HG03025 (cell line): ENCODE measurements at regions not wholly inside any gene's neighbourhood (a gene's known extent, or its start where the extent isn't known, plus 50 kb on each side); places are given as distances from the start of the nearest gene placed in this dataset.
"Not testable (repeated sequence)": the region's sequence is repeated elsewhere in the genome, so short reads cannot be mapped to it uniquely, and the experiment has no call there.

Experiments
- ATAC-seq: cut with Tn5 transposase; IDR thresholded peaks from one replicate; pipeline ENCODE4 v1.9.1; 2021; ENCODE audit warnings: mild to moderate bottlenecking, moderate library complexity; ENCODE audit not compliant: unreplicated experiment, low FRiP score

DNA sequence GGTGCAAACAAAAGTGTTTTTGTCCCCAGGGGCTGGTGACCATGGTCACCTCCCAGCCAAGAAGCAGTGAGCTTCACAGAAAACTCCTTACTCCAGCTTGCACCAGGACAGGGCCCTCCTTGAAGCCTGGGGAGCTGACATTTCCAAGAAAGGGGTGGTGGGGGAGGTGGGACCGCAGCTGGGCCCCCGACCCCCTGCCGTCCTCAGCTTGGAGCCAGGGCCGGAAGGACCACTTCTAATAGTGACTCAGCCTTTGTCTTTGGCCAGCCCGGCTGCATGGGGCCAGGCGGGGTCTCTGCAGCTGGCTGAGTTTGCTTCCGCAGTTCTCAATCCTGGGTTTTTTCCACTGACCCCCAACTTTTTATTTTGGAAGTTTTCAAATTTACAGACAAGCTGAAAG, 136.5 kb upstream of the POU3F1 start:
- no peak for ATAC-seq

- ATAC-seq = not testable (repeated sequence)
Measured at GRCh38 chr1:38180388-38180787, 133.8 kb upstream of the POU3F1 start.

- ATAC-seq = no peak
Measured at GRCh38 chr1:38179483-38179882, 132.9 kb upstream of the POU3F1 start.

GRCh38 chr1:38178216-38178615, 131.6 kb upstream of the POU3F1 start:
- no peak for ATAC-seq

DNA sequence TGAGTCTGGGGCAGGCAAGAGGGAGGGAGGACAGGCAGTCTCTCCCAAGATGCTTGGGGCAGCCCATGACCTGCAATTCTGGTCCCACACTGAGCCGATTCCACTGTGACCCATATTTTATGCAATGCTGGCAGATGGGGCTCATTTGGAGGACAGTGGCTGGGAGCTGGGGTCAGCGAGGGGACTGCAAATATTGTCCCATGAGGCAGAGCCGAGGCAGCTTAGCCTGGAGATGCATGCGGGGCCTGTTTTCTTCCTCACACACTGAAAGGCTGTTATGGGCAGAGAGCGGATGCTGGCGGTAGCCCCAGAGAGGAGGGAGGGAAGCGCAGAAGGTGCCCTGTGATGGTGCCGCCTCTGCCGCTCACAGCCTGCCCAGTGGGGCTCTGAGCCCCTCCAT, 128.5 kb upstream of the POU3F1 start:
- no peak for ATAC-seq

- ATAC-seq = no peak
Measured at GRCh38 chr1:38173848-38174247, 127.3 kb upstream of the POU3F1 start.

DNA sequence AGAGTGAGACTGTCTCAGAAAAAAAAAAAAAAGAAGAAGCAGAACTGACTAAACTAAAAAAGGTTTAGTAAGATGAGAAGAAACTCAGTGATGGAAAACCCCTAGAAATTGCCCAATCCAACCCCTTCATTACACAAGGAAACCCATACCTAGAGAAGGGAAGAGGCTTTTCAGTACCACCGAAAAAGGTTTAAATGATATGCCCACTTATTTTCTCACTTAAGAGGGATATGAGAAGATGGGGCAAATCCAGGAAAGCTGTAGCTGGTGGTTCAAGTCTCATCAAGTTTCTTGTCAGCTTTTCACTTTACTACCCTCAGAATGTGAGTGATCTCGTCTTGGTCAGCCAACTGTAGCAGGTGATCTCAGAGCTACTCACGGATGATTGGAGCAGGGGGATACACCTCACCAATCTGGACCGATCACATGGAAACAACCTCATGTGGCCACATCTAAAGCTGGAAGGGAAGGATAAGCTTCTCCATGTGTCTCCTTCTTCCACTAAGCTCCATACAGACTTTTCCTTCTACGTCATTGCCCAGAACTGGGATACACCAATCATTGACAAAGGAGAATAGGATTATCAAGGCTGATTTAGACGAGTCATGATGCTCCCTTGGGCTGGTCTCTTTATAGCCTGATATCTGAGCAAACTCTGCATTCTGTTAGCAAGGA, 126.7 kb upstream of the POU3F1 start:
- no peak for ATAC-seq

- ATAC-seq = no peak
Measured at GRCh38 chr1:38169121-38169520, 122.5 kb upstream of the POU3F1 start.

DNA sequence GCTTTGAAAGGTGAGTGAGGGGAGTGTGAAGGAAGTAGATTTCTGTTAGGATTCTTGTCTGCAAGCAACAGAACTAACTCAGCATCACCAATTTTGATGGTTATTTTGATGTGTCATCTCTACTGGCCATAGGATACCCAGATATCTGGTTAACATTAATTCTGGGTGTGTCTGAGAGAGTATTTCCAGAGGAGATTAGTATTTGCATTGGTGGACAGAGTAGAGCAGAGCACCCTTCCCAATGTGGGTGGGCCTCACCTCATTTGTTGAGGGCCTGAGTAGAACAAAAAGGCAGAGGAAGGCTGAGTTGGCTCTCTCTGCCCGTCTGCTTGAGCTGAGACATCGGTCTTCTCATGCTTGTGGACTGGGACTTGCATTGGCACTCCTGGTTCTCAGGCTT, 121.8 kb upstream of the POU3F1 start:
- ATAC-seq = no peak

DNA sequence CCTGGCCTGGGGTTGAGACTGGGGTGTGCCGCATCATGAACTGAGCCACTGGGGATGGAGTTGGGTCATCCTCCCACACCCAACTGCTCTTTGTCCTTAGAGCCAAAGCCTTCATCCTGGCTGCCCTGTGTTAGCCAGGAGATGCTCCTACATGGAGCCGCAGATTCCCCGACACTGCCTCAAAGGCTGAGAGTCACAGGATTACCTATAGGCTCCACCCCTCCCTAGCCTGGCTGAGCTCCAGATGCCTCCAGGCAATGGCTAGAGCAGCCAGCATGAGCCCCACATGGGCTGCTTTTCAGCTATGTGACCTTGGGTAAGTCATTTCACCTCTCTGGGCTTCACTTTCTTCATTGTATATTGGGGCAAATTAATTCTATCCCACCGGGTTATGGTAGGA, 119.9 kb upstream of the POU3F1 start:
- no peak for ATAC-seq

DNA sequence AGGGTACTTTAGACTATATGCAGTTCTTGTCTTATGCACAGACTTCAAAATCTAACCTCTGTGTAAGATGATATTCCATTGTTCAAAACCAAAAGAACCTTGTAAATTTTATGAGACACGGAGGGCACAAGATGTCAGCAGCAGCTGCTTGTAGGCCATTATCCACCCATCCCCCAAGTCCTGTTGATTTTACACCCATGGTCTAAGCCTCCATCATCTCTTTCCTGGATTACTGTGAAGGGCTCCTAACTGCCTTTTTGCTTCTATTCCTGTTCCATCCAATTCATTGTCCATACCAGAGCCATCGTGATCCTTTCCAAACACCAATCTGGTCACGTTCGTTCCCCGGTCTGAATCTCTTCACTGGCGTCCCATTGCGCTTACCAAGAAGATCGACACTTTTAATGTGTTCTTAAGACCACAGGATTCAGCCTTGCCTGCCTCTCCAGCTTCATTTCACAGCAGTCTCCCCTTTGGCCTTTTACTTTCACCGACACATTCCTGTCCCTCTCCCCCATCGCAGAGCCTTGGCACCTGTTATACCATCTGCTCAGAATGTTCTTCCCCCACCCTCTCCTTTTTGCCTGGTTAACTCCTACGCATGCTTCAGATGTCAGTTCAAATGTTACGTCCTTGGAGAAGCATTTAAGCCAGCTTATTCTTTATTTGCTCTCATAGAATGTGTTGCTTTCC, 107.3 kb upstream of the POU3F1 start:
- no peak for ATAC-seq

DNA sequence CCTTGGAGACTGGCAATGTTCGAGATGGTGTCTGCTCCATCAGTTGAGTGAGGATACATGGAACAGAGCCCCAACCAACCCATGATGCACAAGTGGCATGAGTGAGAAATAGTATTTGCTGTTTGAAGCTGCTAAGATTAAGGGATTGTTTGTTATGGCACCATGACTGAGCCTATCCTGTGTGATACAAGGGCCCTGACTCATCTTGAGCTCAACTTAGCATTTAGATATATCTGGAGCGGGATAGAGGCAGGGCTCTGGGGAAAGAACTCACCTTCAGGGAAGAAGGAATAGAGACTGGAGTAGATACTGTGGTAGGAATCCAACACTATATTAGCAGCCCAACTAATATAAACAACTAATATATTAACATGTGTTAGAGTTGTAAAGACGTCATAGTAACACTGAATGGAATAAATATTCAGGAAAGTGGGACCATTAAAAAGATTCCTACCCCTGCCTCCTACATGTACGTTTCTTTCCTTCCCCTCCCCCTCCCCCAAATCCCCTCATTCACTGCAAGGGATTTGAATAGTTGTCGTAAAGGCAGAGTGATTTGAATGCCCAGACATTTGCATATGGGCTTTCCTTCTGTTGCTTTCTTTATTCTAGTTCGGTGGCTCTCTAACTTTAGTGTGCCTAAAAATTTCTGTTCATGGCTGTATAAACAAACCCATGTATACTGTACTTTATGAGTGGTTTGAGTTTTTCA, 106.6 kb upstream of the POU3F1 start:
- ATAC-seq = no peak

- no peak for ATAC-seq
Measured at GRCh38 chr1:38152351-38153065, 105.9 kb upstream of the POU3F1 start.

DNA sequence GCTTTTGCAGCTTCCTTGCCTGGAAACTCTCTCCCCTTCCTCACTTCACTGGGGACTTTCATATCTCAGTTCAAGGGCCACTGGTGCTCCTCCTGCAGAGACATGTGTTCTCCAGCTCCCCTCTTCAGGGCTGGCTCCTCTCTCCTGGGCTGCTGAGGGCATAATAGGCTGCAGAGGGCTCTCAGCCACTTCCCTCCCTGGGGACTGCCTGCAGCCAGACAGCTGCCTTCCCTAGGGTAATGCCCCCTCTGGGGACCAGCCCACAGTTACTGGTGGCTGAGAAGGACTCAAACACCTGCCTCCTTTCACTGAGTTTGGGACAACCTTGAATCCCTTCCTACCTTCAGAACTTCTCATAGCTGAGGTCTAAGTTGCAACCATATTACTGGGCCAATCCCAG, 104.8 kb upstream of the POU3F1 start:
- ATAC-seq = no peak

DNA sequence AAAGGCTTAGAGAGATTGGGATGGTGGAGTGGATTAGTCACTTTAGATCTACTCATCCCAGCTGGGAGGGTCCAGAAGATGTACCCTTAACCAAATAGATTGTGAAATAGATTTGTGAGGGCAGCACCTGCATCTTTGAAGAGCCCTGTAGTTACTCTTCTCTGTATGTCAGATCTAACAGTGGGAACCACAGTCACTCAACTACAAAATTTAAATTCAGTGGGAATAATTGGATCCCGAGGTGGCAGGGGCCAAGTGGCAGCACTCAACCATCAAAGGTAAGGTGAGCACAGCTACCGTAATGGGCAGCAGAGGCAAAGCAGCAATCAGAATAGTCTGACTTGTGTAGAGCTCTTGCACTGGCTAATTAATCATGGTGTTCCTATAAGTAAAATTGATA, 99.5 kb upstream of the POU3F1 start:
- not testable (repeated sequence) for ATAC-seq

DNA sequence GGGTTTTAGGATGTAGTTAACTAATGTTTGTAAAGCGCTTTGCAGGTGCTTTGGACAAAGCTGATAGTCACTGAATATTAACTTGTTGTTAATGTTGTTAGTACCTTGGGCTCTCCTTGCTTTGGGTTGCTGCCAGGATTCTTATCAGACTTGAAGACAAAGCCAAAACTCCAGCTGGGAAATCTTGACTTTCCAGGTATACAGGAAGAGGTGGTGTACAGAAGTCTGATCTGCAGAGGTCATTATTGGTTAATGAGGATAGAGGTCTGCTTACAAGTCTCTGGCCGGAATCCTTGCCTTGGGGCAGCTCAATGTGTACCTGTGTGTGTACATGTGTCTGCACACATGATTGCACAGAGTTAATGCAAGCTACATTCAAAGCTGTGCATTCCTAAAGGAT, 96.0 kb upstream of the POU3F1 start:
- ATAC-seq = no peak

GRCh38 chr1:38141483-38141882, 94.9 kb upstream of the POU3F1 start:
- ATAC-seq = no peak

GRCh38 chr1:38139738-38140487, 93.3 kb upstream of the POU3F1 start:
- no peak for ATAC-seq

GRCh38 chr1:38138498-38139233, 92.1 kb upstream of the POU3F1 start:
- ATAC-seq = no peak

DNA sequence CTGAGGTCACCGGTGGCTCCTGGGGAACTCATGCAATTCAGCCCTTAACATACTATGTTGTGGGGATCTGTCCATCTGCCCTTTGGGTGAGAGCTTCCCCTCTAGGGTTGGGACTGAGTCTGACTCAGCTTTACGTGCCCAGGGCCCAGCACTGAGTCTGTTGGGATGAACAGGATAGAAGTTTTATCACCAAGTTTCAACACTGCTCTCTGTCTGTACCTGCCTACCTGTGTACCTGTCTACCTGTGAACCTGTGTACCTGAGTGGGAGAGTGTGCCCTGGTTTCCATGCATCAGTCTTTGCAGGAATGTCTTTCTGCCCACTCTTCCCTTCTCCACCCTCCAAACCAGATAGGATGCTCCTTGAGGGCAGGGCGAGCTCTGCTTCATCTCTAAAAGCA, 90.6 kb upstream of the POU3F1 start:
- ATAC-seq = no peak
